DOHH2 (cell line): ENCODE measurements at regions not wholly inside any gene's neighbourhood (a gene's known extent, or its start where the extent isn't known, plus 50 kb on each side); places are given as distances from the start of the nearest gene placed in this dataset.

Experiments
- EZH2phosphoT487 ChIP-seq: fragments of 200-600 bp; sonication (generic); IDR thresholded peaks from 2 replicates; pipeline ENCODE4 v1.6.1; 2017; ENCODE audit warnings: borderline replicate concordance, mild to moderate bottlenecking, antibody characterized with exemption, low read length, moderate library complexity, mixed read lengths
- TF ChIP-seq, protein P1 (sequence below): fragments of 200-600 bp; sonication (generic); IDR thresholded peaks from one replicate; pipeline ENCODE4 v1.5.1; 2014; ENCODE audit warnings: antibody characterized with exemption, mild to moderate bottlenecking, low read depth, low read length; ENCODE audit not compliant: poor library complexity, severe bottlenecking

DNA sequence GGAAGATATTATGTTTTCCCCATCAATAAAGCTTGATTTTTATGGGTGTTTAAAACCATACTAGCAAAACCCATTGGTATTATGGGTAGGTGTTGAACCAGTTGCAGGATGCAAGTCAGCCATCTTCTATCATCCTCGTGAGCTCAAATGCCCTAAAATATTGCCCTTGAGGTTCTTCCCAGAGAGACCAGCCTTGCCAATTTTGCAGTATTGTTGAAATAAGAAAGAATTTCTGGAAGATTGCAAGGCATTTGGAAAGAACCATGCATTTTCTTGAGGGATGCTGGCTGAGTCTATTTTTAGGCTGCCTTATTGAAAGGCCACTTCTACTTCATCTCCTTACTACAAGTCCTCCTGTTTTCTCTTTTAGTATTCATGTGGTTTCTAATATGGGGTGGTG lies 60.9 kb upstream of the SOD3 start:
- TF ChIP-seq, protein P1, sequence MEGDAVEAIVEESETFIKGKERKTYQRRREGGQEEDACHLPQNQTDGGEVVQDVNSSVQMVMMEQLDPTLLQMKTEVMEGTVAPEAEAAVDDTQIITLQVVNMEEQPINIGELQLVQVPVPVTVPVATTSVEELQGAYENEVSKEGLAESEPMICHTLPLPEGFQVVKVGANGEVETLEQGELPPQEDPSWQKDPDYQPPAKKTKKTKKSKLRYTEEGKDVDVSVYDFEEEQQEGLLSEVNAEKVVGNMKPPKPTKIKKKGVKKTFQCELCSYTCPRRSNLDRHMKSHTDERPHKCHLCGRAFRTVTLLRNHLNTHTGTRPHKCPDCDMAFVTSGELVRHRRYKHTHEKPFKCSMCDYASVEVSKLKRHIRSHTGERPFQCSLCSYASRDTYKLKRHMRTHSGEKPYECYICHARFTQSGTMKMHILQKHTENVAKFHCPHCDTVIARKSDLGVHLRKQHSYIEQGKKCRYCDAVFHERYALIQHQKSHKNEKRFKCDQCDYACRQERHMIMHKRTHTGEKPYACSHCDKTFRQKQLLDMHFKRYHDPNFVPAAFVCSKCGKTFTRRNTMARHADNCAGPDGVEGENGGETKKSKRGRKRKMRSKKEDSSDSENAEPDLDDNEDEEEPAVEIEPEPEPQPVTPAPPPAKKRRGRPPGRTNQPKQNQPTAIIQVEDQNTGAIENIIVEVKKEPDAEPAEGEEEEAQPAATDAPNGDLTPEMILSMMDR: no peak
- TF ChIP-seq EZH2phosphoT487: no peak
